ENCODE measurements at regions not wholly inside any gene's neighbourhood (a gene's known extent, or its start where the extent isn't known, plus 50 kb on each side); places are given as distances from the start of the nearest gene placed in this dataset.
A peak's percentile ranks its signal among the peaks of the same experiment; 100 is the strongest.

DNA sequence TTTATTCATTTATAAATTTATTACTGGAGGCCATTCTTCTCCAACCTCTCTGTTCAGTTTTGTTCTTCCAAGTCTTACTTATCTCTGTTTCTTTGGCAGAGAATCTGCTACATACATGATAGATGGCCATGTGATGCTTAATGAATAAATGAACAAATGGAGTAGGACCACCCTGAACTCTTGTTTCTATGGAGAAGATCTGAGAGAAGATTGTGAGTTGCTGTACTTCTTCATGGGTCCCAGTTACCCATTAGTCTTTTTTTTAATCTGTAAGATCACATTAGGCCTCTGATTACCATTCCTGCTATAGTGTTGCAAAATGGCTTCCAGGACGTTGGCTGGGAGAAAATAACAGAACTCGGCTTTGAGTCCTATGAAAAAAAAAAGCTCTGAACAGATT, 191.9 kb upstream of the SYNPR start:
- WGBS (ENCODE audit: insufficient coverage), result no CpG with 5 or more reads among the region's 2 CpGs
- H3K27me3 ChIP-seq (ENCODE audit: control insufficient read depth, insufficient read depth, low read length), result no peaks in the 10 kb centered on the region
- no peaks in the 10 kb centered on the region for H3K4me1 ChIP-seq (ENCODE audit: control insufficient read depth, insufficient read depth, low read length)
- no peak overlapping the region for H3K4me3 ChIP-seq (ENCODE audit: low read depth, low read length)
- no peaks in the 10 kb centered on the region for H3K9me3 ChIP-seq (ENCODE audit: control insufficient read depth, insufficient read depth, low read length)
- H3K36me3 ChIP-seq (ENCODE audit: control insufficient read depth, insufficient read depth, low read length), result no peaks in the 10 kb centered on the region
- no peak for DNase-seq (ENCODE audit: low read depth in 4 of 6, low spot score in 6 of 6)
- no peak overlapping the region for H3K27ac ChIP-seq (ENCODE audit: low read depth, low read length)

GRCh38 chr3:63089007-63089750, 188.9 kb upstream of the SYNPR start:
- whole genome bisulfite sequencing (ENCODE audit: insufficient coverage), result 83% methylated on average over 3 of the region's 6 CpGs
- H3K9me3 ChIP-seq (ENCODE audit: control insufficient read depth, insufficient read depth, low read length), result no peaks in the 10 kb centered on the region
- H3K36me3 ChIP-seq (ENCODE audit: control insufficient read depth, insufficient read depth, low read length), result no peaks in the 10 kb centered on the region
- H3K27ac ChIP-seq (ENCODE audit: low read depth, low read length), result no peak overlapping the region
- no peak for DNase-seq (ENCODE audit: low read depth in 4 of 6, low spot score in 6 of 6)
- H3K4me1 ChIP-seq (ENCODE audit: control insufficient read depth, insufficient read depth, low read length), result no peaks in the 10 kb centered on the region
- H3K4me3 ChIP-seq (ENCODE audit: low read depth, low read length), result no peak overlapping the region
- H3K27me3 ChIP-seq (ENCODE audit: control insufficient read depth, insufficient read depth, low read length), result no peaks in the 10 kb centered on the region

DNA sequence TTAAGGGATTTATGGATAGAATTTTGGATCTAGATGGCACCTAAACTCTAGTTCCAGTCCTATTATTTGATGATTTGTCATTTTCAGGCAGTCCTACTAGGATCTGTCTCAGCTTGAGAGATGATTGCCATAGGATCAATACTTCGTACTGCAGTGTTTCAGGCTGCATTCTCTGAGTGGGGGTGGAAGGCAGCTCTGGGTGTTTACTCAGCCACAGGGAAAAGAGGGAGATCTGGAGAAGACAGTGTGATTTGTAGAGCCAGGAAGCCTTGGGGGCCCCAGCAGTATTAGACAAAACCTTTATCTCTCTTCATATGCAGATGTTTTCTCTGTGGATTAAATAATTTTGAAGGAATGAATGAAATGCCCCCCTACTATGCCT, 188.4 kb upstream of the SYNPR start:
- Histone ChIP-seq H3K27ac (ENCODE audit: low read depth, low read length) (no peak overlapping the region), H3K4me1 (ENCODE audit: control insufficient read depth, insufficient read depth, low read length) (no peaks in the 10 kb centered on the region)
- WGBS (ENCODE audit: insufficient coverage), result 82% methylated on average over 1 of the region's 1 CpG

DNA sequence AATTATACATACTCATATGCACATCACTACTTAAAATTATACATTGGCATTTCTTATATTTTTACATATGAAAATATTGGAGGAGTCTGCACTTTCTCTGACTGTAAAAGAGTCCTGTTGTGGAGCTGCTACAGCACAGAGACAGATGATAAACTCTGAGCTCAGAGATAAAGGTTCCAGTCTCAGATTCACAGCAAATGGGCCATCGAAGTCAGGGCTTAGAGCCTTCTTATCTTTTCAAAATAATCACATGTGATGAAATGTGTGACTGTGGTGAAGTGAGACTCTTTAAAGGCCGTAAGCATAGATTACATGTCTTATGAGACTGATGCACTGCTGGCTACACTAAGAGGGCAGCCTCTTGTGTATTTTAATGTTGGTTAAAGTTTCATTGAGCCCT, 187.5 kb upstream of the SYNPR start:
- H3K4me1 ChIP-seq (ENCODE audit: control insufficient read depth, insufficient read depth, low read length), result no peaks in the 10 kb centered on the region
- no peaks in the 10 kb centered on the region for H3K27me3 ChIP-seq (ENCODE audit: control insufficient read depth, insufficient read depth, low read length)
- DNase-seq (ENCODE audit: low read depth in 4 of 6, low spot score in 6 of 6), result no peak
- no CpG with 5 or more reads among the region's 2 CpGs for WGBS (ENCODE audit: insufficient coverage)
- H3K9me3 ChIP-seq (ENCODE audit: control insufficient read depth, insufficient read depth, low read length), result no peaks in the 10 kb centered on the region
- H3K27ac ChIP-seq (ENCODE audit: low read depth, low read length), result no peak overlapping the region
- H3K36me3 ChIP-seq (ENCODE audit: control insufficient read depth, insufficient read depth, low read length), result no peaks in the 10 kb centered on the region
- no peak overlapping the region for H3K4me3 ChIP-seq (ENCODE audit: low read depth, low read length)

More for the DNA sequence above, 188.4 kb upstream of the SYNPR start:
- Histone ChIP-seq H3K9me3 (ENCODE audit: control insufficient read depth, insufficient read depth, low read length) (no peaks in the 10 kb centered on the region), H3K36me3 (ENCODE audit: control insufficient read depth, insufficient read depth, low read length) (no peaks in the 10 kb centered on the region), H3K4me3 (ENCODE audit: low read depth, low read length) (no peak overlapping the region), H3K27me3 (ENCODE audit: control insufficient read depth, insufficient read depth, low read length) (no peaks in the 10 kb centered on the region)
- DNase-seq (ENCODE audit: low read depth in 4 of 6, low spot score in 6 of 6), result no peak

DNA sequence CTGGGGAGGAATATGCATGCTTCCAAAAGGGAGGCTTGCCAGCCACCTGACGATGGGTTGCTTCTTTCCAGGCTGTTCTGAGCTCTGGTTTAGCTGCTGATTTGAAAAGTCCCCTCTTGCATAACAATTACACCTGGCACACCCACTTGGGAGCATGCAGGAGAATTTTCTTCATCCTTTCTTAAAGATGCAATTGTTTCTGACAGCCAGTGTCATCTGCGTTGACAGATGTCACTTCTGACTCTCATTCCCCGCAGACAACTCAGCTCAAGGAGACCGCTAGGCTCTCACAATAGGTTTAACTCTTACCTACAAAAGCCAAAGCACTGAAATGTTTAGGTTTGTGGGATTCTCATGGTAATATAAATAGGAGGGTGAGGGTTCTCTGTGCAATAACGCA, 185.6 kb upstream of the SYNPR start:
- Histone ChIP-seq H3K4me3 (ENCODE audit: low read depth, low read length) (no peak overlapping the region), H3K4me1 (ENCODE audit: control insufficient read depth, insufficient read depth, low read length) (no peaks in the 10 kb centered on the region), H3K27ac (ENCODE audit: low read depth, low read length) (no peak overlapping the region), H3K27me3 (ENCODE audit: control insufficient read depth, insufficient read depth, low read length) (no peaks in the 10 kb centered on the region), H3K9me3 (ENCODE audit: control insufficient read depth, insufficient read depth, low read length) (no peaks in the 10 kb centered on the region), H3K36me3 (ENCODE audit: control insufficient read depth, insufficient read depth, low read length) (no peaks in the 10 kb centered on the region)
- WGBS (ENCODE audit: insufficient coverage), result 50% methylated on average over 1 of the region's 5 CpGs
- DNase-seq (ENCODE audit: low read depth in 4 of 6, low spot score in 6 of 6), result peak in 2 of 6 donors; percentile 6 to 50

DNA sequence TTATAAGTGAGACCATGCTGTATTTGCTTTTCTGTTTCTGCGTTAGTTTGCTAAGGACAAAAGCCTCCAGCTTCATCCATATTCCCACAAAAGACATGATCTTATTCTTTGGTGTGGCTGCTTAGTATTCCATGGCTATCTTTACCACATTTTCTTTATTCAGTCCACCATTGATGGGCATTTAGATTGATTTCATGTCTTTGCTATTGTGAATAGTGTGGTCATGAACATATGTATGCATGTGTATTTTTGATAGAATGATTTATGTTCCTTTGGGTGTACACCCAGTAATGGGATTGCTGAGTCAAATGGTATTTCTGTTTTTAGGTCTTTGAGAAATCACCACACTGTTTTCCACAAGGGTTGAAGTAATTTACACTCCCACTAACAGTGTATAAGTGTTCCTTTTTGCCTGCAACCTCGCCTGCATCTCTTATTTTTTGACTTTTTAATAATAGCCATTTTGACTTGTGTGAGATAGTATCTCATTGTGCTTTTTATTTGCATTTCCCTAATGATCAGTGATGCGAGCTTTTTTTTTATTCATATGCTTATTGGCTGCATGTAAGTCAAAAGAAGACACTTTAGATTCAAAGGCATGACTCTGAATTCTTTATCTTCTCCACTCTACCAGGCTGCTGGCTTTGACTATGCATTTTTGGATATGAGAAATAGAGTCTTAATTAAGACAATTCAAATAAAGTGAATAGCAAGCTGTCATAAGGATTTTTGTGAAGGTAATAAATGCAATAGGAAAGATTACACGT, 183.3 kb upstream of the SYNPR start:
- Histone ChIP-seq H3K36me3 (ENCODE audit: control insufficient read depth, insufficient read depth, low read length) (no peaks in the 10 kb centered on the region), H3K4me1 (ENCODE audit: control insufficient read depth, insufficient read depth, low read length) (no peaks in the 10 kb centered on the region), H3K4me3 (ENCODE audit: low read depth, low read length) (no peak overlapping the region), H3K27me3 (ENCODE audit: control insufficient read depth, insufficient read depth, low read length) (no peaks in the 10 kb centered on the region), H3K9me3 (ENCODE audit: control insufficient read depth, insufficient read depth, low read length) (no peaks in the 10 kb centered on the region), H3K27ac (ENCODE audit: low read depth, low read length) (no peak overlapping the region)
- WGBS (ENCODE audit: insufficient coverage), result no CpG with 5 or more reads among the region's 4 CpGs
- no peak for DNase-seq (ENCODE audit: low read depth in 4 of 6, low spot score in 6 of 6)

GRCh38 chr3:63096248-63097058, 181.7 kb upstream of the SYNPR start:
- no peaks in the 10 kb centered on the region for H3K36me3 ChIP-seq (ENCODE audit: control insufficient read depth, insufficient read depth, low read length)
- WGBS (ENCODE audit: insufficient coverage), result 93% methylated on average over 32 of the region's 32 CpGs
- no peak for DNase-seq (ENCODE audit: low read depth in 4 of 6, low spot score in 6 of 6)
- no peaks in the 10 kb centered on the region for H3K27me3 ChIP-seq (ENCODE audit: control insufficient read depth, insufficient read depth, low read length)
- no peak overlapping the region for H3K4me3 ChIP-seq (ENCODE audit: low read depth, low read length)
- H3K4me1 ChIP-seq (ENCODE audit: control insufficient read depth, insufficient read depth, low read length), result no peaks in the 10 kb centered on the region
- H3K27ac ChIP-seq (ENCODE audit: low read depth, low read length), result no peak overlapping the region
- no peaks in the 10 kb centered on the region for H3K9me3 ChIP-seq (ENCODE audit: control insufficient read depth, insufficient read depth, low read length)

DNA sequence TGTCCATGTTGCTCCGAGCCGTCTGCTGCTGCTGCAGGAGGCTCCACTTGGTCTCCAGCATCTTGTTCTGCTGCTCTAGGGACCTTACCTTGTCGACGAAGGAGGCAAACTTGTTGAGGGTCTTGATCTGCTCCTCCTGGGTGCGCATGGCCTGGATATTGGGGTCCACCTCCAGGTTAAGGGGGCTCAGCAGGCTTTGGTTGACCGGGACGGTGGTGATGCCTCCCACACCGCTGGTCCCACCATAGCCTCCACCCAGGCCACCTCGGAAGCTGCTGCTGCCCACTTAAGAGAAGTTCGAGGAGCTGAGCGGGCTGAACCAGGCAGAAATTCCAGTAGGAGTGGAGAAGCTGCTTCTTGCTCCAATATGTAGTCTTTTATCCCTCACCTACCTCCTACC, 180.7 kb upstream of the SYNPR start:
- Histone ChIP-seq H3K4me3 (ENCODE audit: low read depth, low read length) (no peak overlapping the region), H3K9me3 (ENCODE audit: control insufficient read depth, insufficient read depth, low read length) (no peaks in the 10 kb centered on the region), H3K27me3 (ENCODE audit: control insufficient read depth, insufficient read depth, low read length) (no peaks in the 10 kb centered on the region), H3K27ac (ENCODE audit: low read depth, low read length) (no peak overlapping the region), H3K4me1 (ENCODE audit: control insufficient read depth, insufficient read depth, low read length) (no peaks in the 10 kb centered on the region), H3K36me3 (ENCODE audit: control insufficient read depth, insufficient read depth, low read length) (no peaks in the 10 kb centered on the region)
- 98% methylated on average over 9 of the region's 11 CpGs for WGBS (ENCODE audit: insufficient coverage)
- DNase-seq (ENCODE audit: low read depth in 4 of 6, low spot score in 6 of 6), result no peak

DNA sequence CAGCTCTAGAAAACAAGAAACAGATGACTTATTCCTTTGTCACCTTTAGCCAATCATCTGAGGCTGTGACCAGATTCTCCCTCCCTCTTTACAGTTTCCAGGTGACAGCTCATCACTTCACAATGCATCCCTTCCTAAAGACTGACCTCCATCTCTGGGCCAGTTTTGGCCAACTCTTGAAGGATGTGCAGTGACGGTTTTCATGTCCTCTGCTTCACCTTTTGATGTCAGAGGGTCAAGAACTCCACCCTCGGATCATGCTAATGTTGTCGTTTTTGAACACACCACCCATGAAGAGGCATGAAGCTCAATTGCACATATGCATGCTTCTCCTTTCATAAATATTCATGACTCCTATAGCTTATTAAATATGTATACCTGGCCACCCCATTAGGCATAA, 161.2 kb upstream of the SYNPR start:
- no peaks in the 10 kb centered on the region for H3K36me3 ChIP-seq (ENCODE audit: control insufficient read depth, insufficient read depth, low read length)
- H3K9me3 ChIP-seq (ENCODE audit: control insufficient read depth, insufficient read depth, low read length), result no peaks in the 10 kb centered on the region
- DNase-seq (ENCODE audit: low read depth in 4 of 6, low spot score in 6 of 6), result no peak
- no peak overlapping the region for H3K27ac ChIP-seq (ENCODE audit: low read depth, low read length)
- H3K4me3 ChIP-seq (ENCODE audit: low read depth, low read length), result no peak overlapping the region
- no peaks in the 10 kb centered on the region for H3K27me3 ChIP-seq (ENCODE audit: control insufficient read depth, insufficient read depth, low read length)
- no peaks in the 10 kb centered on the region for H3K4me1 ChIP-seq (ENCODE audit: control insufficient read depth, insufficient read depth, low read length)
- whole genome bisulfite sequencing (ENCODE audit: insufficient coverage), result 89% methylated on average over 3 of the region's 3 CpGs

Measured in spinal cord (tissue), 9 donors.